Large intestine (tissue), 3 donors: ENCODE measurements at regions not wholly inside any gene's neighbourhood (a gene's known extent, or its start where the extent isn't known, plus 50 kb on each side); places are given as distances from the start of the nearest gene placed in this dataset.
A peak's percentile ranks its signal among the peaks of the same experiment; 100 is the strongest.

Experiments
- DNase-seq, 2 donors: peaks; one replicate each; pipeline versions ENCODE4 v3.0.0 to v3.0.0-alpha.2; 2013
- H3K27ac ChIP-seq: one replicate; pipeline ENCODE4 v1.5.1; 2013; ENCODE audit warnings: low read length
- H3K27me3 ChIP-seq: 2 replicates; pipeline ENCODE4 v1.6.1; 2013; ENCODE audit warnings: low read length; ENCODE audit not compliant: control insufficient read depth, insufficient read depth
- H3K36me3 ChIP-seq: 2 replicates; pipeline ENCODE4 v1.6.1; 2013; ENCODE audit warnings: low read length; ENCODE audit not compliant: control insufficient read depth, insufficient read depth
- H3K4me1 ChIP-seq: one replicate; pipeline ENCODE4 v1.6.1; 2013; ENCODE audit warnings: low read length; ENCODE audit not compliant: control insufficient read depth, insufficient read depth
- H3K4me3 ChIP-seq: one replicate; pipeline ENCODE4 v1.5.1; 2013; ENCODE audit warnings: low read length
- H3K9me3 ChIP-seq: one replicate; pipeline ENCODE4 v1.6.1; 2013; ENCODE audit warnings: mild to moderate bottlenecking, low read depth, low read length, moderate library complexity; ENCODE audit not compliant: control insufficient read depth
- WGBS: methylation state at CpG from one replicate; pipeline ENCODE4 v1.1.5; 2013; ENCODE audit warnings: low lambda C conversion rate; ENCODE audit not compliant: insufficient coverage; 5-methylcytosine and 5-hydroxymethylcytosine counted together

DNA sequence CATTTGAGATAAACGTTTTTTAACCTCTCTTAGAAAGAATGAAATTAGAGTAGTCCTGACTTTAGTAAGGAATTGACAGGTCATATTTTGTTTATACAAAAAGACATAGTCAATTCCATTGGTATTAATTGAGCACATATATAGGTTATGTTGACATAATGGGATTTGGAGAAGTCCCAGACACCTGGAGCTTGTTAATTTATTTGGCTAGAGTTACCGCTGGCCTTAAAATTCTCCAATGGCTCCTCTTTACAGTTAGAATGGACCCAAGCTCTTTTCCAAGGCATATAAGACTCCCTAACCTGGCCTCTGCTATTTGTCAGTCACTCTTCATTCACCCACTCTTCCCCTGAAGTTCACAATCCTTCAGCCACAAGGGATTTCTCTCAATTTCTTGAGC is 221.3 kb downstream of the CBLN4 start:
- no peak for DNase-seq
- Histone ChIP-seq H3K4me1 (no peaks in the 10 kb centered on the region), H3K9me3 (no peaks in the 10 kb centered on the region), H3K27me3 (no peaks in the 10 kb centered on the region), H3K36me3 (no peaks in the 10 kb centered on the region), H3K27ac (no peak overlapping the region), H3K4me3 (no peak overlapping the region)
- WGBS, result 82% methylated on average over 1 of the region's 2 CpGs

GRCh38 chr20:55783381-55783780 is 221.9 kb downstream of the CBLN4 start:
- Histone ChIP-seq H3K27ac (no peak overlapping the region), H3K9me3 (no peaks in the 10 kb centered on the region), H3K4me1 (no peaks in the 10 kb centered on the region), H3K4me3 (no peak overlapping the region), H3K36me3 (no peaks in the 10 kb centered on the region), H3K27me3 (no peaks in the 10 kb centered on the region)
- 100% methylated on average over 1 of the region's 3 CpGs for WGBS
- DNase-seq, result no peak

DNA sequence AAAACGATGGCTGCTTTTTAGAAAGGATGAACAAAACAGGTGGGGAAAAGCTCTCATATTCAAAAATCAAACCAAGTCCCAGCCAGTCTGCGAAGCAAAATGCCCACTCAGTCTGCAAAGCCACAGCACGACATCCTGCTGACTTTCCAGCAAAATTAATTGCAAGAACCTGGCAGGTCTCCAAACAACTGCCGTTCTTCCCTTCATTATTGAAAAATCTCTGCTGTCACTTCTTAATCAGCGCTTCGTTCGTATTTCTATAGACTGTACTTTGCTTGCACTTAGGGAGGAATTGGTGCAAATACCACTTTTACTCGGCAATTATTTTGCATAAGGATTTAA is 222.4 kb downstream of the CBLN4 start:
- Histone ChIP-seq H3K27ac (no peak overlapping the region), H3K27me3 (no peaks in the 10 kb centered on the region), H3K4me3 (no peak overlapping the region), H3K9me3 (no peaks in the 10 kb centered on the region), H3K4me1 (no peaks in the 10 kb centered on the region), H3K36me3 (no peaks in the 10 kb centered on the region)
- 51% methylated on average over 6 of the region's 8 CpGs for WGBS
- no peak for DNase-seq

DNA sequence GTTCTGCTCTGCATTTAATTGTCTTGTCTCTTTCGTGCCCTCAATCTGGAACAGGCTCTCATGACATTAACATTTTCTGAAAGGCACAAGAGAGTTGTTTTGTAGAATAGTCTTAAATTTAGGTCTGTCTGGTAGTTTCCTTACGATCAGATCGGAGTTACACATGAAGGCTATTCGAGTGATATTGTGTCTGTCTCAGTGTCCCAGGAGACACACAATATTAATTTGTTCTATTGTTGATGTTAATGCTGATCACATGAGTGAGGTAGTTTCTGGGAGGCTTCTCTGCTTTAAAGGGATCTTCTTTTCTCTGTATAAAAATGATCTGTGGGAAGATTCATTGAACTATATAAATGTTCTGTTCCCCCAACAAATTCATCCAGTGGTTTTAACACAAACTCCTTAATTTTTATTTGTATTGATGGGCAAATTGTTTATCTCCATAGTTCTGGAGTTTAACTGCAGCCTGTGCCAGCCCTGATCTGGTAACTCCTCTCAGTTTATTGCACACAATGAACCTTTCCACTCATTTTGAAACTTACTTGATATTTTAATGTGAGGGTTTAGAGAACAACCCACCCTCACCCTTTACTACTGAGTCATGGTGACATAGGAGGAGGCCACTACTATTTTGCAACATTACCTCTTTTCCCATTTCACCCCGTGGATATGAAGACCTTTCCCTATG is 223.0 kb downstream of the CBLN4 start:
- Histone ChIP-seq H3K4me1 (no peaks in the 10 kb centered on the region), H3K27ac (no peak overlapping the region), H3K36me3 (no peaks in the 10 kb centered on the region), H3K4me3 (no peak overlapping the region), H3K27me3 (no peaks in the 10 kb centered on the region), H3K9me3 (no peaks in the 10 kb centered on the region)
- no CpG with 5 or more reads among the region's 5 CpGs for WGBS
- DNase-seq, result no peak

- no peaks in the 10 kb centered on the region for H3K9me3 ChIP-seq
- H3K36me3 ChIP-seq, result no peaks in the 10 kb centered on the region
- no peak overlapping the region for H3K4me3 ChIP-seq
- 97% methylated on average over 3 of the region's 5 CpGs for WGBS
- H3K27me3 ChIP-seq, result no peaks in the 10 kb centered on the region
- H3K27ac ChIP-seq, result no peak overlapping the region
- no peak for DNase-seq
- H3K4me1 ChIP-seq, result no peaks in the 10 kb centered on the region
These were observed 226.5 kb downstream of the CBLN4 start for GRCh38 chr20:55778796-55779195.

DNA sequence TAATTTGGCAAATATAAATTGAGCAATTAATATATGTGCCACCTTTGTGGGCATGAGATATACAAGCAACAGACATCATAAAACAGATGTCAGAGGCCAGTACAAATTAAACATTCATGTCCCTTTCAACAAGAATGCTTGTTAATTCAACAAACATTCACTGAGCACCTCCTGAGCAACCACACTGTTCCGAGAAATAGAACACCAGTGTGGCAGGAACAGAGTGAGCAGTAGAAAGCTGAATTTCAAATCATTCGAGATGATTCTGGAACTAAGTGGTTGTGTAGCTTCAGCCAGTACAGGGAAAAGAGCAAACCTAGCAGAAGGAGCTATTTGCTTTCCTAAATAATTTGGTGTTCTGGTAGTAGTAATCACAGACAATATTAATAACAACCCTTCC is 227.7 kb downstream of the CBLN4 start:
- Histone ChIP-seq H3K4me1 (no peaks in the 10 kb centered on the region), H3K4me3 (no peak overlapping the region)
- 100% methylated on average over 1 of the region's 2 CpGs for WGBS

DNA sequence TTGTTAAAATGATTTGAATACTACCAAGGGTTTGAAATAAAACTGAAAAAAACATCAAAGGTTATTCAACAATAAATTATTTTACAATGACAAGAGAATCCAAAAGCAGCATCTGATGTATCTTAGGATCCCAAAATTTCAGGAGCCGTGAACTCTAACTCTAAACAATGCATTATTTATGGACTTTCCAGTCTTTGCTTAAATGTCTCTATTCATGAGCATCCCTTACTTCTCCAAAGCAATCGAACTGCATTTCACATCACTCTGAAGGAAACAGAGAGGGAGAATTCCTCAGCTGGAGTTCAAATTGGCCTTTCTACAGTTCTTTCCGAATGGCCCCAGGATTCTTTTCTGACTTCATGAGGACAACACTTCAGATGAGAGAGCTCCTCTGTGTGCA is 229.1 kb downstream of the CBLN4 start:
- no peaks in the 10 kb centered on the region for H3K36me3 ChIP-seq
- DNase-seq, result no peak
- H3K9me3 ChIP-seq, result no peaks in the 10 kb centered on the region
- H3K27me3 ChIP-seq, result no peaks in the 10 kb centered on the region
- H3K4me3 ChIP-seq, result no peak overlapping the region
- H3K4me1 ChIP-seq, result no peaks in the 10 kb centered on the region
- no peak overlapping the region for H3K27ac ChIP-seq
- WGBS, result 40% methylated on average over 1 of the region's 3 CpGs

More for the DNA sequence above, 227.7 kb downstream of the CBLN4 start:
- no peak overlapping the region for H3K27ac ChIP-seq
- H3K36me3 ChIP-seq, result no peaks in the 10 kb centered on the region
- H3K9me3 ChIP-seq, result no peaks in the 10 kb centered on the region
- H3K27me3 ChIP-seq, result no peaks in the 10 kb centered on the region
- DNase-seq, result no peak

DNA sequence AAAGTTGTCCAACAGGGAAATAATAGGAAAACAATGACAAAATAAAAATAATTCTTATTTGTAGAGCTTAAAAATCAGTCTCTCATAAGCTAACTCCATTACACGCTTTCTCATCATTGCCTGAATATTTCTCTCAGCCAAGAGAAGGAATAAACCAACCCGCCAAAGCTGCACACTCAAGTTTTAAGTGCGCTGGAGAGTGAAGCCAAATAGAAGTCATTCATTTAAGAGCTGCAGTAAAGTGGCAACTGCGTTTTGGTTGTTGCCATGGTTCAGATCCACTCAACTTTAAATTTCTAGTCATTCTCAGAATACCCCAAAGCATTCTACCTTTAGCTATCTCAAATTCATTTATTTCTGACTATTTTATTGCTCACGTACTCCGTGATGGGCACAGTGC is 230.7 kb downstream of the CBLN4 start:
- H3K4me3 ChIP-seq, result no peak overlapping the region
- no peaks in the 10 kb centered on the region for H3K36me3 ChIP-seq
- H3K9me3 ChIP-seq, result no peaks in the 10 kb centered on the region
- no peaks in the 10 kb centered on the region for H3K27me3 ChIP-seq
- no peaks in the 10 kb centered on the region for H3K4me1 ChIP-seq
- no peak overlapping the region for H3K27ac ChIP-seq
- 100% methylated on average over 3 of the region's 6 CpGs for WGBS
- DNase-seq, result no peak

DNA sequence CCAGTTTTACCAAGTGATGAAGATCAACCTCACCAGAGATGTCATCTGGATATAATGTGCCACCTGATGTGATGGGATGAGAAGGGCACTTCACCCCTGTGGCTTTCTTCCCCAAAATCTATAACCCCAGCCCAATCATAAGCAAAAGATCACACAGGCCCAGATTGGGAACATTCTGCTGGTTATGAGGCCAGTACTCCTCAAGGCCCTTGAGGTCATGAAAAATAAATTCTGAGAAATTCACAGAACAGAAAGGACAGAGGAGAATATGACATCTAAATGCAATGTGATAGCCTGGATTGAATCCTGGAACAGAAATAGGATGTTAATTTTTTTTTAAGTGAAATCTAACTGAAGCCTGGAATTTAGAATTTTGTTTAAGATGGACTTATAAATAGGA is 243.5 kb downstream of the CBLN4 start:
- Histone ChIP-seq H3K9me3 (no peaks in the 10 kb centered on the region), H3K36me3 (no peaks in the 10 kb centered on the region), H3K27ac (no peak overlapping the region), H3K27me3 (no peaks in the 10 kb centered on the region), H3K4me3 (no peak overlapping the region), H3K4me1 (no peaks in the 10 kb centered on the region)
- no peak for DNase-seq

DNA sequence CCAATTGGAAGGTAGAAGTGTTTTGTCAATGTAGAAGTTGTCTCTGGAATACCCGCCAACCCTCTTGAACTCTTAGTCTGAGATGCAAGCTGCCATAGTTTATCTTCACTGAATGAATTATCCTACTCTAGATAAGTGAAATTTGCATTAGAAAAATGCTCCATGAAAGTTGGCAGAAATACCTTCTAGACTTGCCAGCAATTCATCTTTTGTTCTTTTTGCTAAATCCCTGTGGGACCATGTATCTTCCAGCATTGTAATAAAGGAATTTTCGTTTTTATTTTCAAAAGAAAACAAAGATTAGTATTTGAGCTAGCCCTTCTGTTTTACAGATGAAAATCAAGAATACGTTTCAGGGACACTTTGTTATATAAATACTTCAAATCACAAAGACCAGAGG is 244.2 kb downstream of the CBLN4 start:
- 100% methylated on average over 2 of the region's 3 CpGs for whole genome bisulfite sequencing
- Histone ChIP-seq H3K4me1 (no peaks in the 10 kb centered on the region), H3K4me3 (no peak overlapping the region), H3K27ac (no peak overlapping the region), H3K9me3 (no peaks in the 10 kb centered on the region), H3K36me3 (no peaks in the 10 kb centered on the region), H3K27me3 (no peaks in the 10 kb centered on the region)
- no peak for DNase-seq

DNA sequence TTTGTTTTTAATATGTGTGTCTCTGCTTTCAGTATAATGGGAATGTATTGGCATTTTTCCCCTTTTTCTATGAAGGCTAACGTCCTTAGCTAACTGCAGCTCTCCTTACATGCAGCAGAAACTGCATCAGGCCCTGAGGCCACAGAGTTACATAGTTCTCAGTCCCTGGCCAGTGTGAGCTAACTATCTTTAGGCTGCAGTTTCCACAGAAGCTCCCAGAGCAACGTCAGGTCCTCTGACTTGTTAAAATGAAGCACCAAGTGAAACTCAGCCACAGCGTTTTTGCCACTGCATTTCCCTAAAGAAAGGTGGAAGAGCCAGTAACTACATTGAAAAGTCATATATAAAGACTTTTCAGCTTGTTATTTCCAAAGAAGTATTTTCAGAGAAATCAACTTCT is 244.7 kb downstream of the CBLN4 start:
- Histone ChIP-seq H3K36me3 (no peaks in the 10 kb centered on the region), H3K9me3 (no peaks in the 10 kb centered on the region), H3K27me3 (no peaks in the 10 kb centered on the region), H3K27ac (no peak overlapping the region), H3K4me1 (no peaks in the 10 kb centered on the region), H3K4me3 (no peak overlapping the region)
- peak in 1 of 2 donors; percentile 4 for DNase-seq
- WGBS, result no CpG with 5 or more reads among the region's 3 CpGs
